ENCODE measurements at regions not wholly inside any gene's neighbourhood (a gene's known extent, or its start where the extent isn't known, plus 50 kb on each side); places are given as distances from the start of the nearest gene placed in this dataset.
"Not testable (repeated sequence)": the region's sequence is repeated elsewhere in the genome, so short reads cannot be mapped to it uniquely, and the experiment has no call there.

- no peak for DNase-seq
Observed at GRCh38 chr5:106399391-106399790, 1271.3 kb downstream of the EFNA5 start.

DNA sequence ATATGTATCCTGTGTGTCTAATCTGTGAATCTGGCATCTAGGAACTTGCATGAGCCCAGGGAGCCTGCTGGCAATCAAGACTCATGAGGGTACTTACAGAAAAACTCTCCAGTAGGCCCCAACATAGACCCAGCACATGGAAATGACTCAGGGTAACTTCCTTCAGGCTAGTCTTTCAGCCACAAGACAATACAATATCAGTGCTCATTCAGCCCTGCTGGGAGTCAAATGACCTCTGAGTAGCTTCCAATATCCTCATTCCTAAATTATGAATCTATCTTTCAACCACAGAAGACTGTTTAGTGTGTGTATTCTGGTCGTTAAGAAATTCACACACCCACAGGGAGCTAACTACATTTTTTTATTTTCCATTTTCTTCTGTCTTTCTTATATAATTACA, 1273.0 kb downstream of the EFNA5 start:
- DNase-seq, result no peak

DNA sequence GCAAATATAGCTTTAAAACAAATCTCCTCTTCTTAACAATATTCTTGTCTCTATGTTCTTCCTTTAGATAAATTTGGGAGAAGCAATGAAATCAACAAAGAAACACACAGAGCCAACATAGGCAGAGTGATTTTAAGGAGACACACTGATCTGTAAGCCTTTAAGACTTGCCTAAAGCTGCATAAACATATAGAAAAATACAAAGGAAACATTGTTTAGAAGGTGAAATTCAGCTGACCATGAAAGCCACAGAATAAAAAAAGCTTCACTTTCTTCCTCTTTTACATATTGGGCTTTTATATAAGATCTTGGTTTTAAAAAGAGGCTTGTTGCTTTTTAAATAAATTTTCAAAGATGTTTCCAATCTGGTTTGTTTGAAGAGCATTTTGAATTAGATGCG, 1277.5 kb downstream of the EFNA5 start:
- no peak for DNase-seq

DNA sequence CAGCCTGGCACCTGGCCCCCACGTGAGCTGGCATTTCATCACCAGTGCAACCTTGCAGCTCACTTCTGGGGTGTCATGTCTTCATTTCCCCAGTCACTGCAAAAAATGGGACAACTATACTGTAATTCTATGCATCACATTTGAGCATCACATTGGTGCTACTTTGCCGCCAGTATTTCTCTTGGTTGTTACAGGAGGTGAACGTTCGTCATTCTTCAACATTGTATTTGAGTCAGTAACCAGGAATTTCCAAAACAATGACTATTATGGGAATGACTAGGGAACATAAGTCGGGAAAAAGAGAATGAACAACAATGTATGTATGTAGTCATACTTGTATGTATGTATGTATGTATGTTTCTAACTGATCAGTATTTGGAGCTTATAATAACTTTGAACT, 1278.0 kb downstream of the EFNA5 start:
- DNase-seq, result no peak

DNA sequence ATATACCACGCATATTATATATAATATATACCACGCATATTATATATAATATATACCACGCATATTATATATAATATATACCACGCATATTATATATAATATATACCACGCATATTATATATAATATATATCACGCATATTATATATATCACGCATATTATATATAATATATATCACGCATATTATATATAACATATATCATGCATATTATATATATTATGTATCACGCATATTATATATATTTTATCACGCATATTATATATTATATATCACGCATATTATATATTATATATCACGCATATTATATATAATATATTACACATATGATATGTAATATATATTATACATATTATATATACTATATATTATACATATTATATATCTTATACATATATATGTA, 1283.0 kb downstream of the EFNA5 start:
- DNase-seq, result not testable (repeated sequence)

DNA sequence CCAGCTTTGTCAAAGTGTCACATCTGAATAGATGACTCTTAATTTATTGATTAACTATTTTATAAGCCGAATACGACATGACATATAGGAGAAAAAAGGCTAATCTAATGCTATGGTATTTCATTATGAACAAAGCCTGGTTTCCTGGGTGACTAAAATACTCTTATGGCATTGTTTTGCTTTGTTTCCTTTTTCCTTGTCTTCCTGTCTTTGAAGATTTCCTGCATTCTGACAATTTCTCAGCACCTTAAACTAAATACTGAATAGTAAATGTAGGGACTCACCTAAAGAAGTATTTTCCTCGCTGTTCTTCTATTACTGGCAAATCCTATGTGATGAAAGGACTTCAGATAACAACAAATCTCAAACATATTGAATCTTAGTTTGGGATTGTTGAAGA, 1284.5 kb downstream of the EFNA5 start:
- no peak for DNase-seq

DNA sequence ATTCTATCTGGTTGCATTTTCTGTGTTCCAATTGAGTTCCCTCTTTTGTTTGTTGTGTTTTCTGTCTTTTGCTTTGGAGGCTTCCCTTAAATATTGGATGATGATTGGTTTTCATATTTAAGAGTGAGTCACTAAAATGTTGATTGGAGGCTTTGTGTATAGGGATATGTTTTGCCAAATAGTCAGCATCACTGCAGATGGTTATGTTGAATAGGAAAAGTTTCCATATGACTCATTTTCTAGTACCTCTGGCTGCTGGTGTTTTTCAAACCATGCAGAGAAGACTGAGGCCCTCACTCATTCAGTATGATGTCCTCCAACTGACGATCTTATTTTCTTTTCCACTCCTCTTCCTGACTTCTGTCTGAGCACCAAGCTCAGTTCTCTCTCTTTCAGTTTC, 1290.0 kb downstream of the EFNA5 start:
- no peak for DNase-seq

GRCh38 chr5:106376522-106376921, 1294.2 kb downstream of the EFNA5 start:
- DNase-seq, result no peak

- no peak for DNase-seq
Observed at GRCh38 chr5:106374956-106375355, 1295.8 kb downstream of the EFNA5 start.

GRCh38 chr5:106368021-106368420, 1302.7 kb downstream of the EFNA5 start:
- DNase-seq, result no peak

GRCh38 chr5:106367281-106367680, 1303.5 kb downstream of the EFNA5 start:
- DNase-seq, result no peak

GRCh38 chr5:106363578-106363977, 1307.2 kb downstream of the EFNA5 start:
- no peak for DNase-seq

- no peak for DNase-seq
Observed at GRCh38 chr5:106361905-106362304, 1308.8 kb downstream of the EFNA5 start.

- DNase-seq, result no peak
Observed at GRCh38 chr5:106331415-106331814, 1339.3 kb downstream of the EFNA5 start.

GRCh38 chr5:106324356-106324755, 1346.4 kb downstream of the EFNA5 start:
- DNase-seq, result no peak

GRCh38 chr5:106321242-106321641, 1349.5 kb downstream of the EFNA5 start:
- DNase-seq, result no peak

- no peak for DNase-seq
Observed at GRCh38 chr5:106314221-106314824, 1356.4 kb downstream of the EFNA5 start.

GRCh38 chr5:106312360-106312759, 1358.4 kb downstream of the EFNA5 start:
- DNase-seq, result no peak

GRCh38 chr5:106311230-106311915, 1359.4 kb downstream of the EFNA5 start:
- no peak for DNase-seq

DNA sequence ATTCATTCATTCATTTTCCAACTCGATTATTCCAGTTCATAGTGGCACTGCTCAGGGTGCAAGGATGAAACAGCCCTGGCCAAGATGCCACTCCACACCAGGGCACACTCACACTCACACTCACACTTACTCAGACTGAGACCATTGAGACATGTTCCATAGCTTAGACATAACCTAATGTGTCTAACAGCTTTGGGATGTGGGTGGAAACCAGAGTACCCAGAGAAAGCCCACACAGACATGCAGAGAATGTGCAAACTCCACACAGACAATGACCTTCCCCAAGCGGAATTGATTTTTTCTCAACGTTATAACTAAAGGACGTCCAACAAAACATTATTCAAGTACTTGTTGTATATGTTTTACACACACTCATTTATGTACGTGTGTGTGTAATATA, 1363.5 kb downstream of the EFNA5 start:
- DNase-seq, result no peak

DNA sequence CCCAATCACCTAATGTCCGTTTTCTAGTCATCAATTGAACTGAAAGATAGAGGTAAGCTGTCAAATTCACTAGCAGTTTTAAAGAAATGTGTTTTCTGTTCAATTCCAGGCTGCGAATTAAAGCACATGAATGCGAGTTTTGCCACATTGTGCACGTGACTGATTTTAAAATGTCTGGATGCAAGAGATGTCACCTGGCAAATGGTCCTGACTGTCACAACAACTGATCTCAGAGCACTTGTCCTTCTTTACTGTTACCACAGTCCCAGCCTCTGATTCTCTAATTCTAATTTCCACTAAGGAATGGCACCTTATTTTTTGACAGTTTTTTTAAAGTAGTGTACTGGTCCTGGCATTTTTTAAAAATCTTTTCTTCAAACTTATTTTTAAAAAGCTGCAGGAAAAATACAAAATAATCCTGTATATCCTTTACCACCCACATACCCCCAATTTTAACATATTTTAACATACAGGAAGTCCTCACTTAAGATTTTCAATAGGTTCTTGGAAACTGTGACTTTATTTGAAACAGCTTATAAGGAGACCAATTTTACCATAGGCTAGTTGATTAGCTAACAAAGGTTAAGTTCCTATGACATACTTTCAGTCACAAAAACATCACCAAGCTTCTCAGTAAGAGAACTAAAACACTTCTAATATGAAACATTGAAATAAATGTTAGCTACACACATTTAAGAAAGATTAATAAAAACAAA, 1364.3 kb downstream of the EFNA5 start:
- DNase-seq, result no peak

- DNase-seq, result no peak
Observed at GRCh38 chr5:106303911-106304310, 1366.8 kb downstream of the EFNA5 start.

GRCh38 chr5:106292654-106293053, 1378.1 kb downstream of the EFNA5 start:
- DNase-seq, result no peak

- no peak for DNase-seq
Observed at GRCh38 chr5:106290841-106291240, 1379.9 kb downstream of the EFNA5 start.
